Erythroblast (primary cell): ENCODE measurements at regions not wholly inside any gene's neighbourhood (a gene's known extent, or its start where the extent isn't known, plus 50 kb on each side); places are given as distances from the start of the nearest gene placed in this dataset.
"Not testable (repeated sequence)": the region's sequence is repeated elsewhere in the genome, so short reads cannot be mapped to it uniquely, and the experiment has no call there.

Experiments used
- DNase-seq, 2 experiments: peaks; one replicate each; lab custom pipeline; 2025; lab: John Stamatoyannopoulos, UW
- GATA1 ChIP-seq: IDR thresholded peaks from 2 replicates; pipeline ENCODE4 v1.6.1; 2011; ENCODE audit warnings: low read depth, mild to moderate bottlenecking, control low read depth, low read length, moderate library complexity
- POLR2A ChIP-seq: IDR thresholded peaks from 2 replicates; pipeline ENCODE4 v1.6.1; 2011; ENCODE audit warnings: mild to moderate bottlenecking, low read length

- no peak for DNase-seq
- no peak for TF ChIP-seq POLR2A
- no peak for TF ChIP-seq GATA1
Observed at GRCh38 chr17:62322313-62322712, 58.0 kb upstream of the EFCAB3 start.

GRCh38 chr17:62321451-62321850 is 58.9 kb upstream of the EFCAB3 start:
- TF ChIP-seq GATA1 = no peak
- no peak for DNase-seq

GRCh38 chr17:62319846-62320245 is 60.5 kb upstream of the EFCAB3 start:
- DNase-seq = no peak
- TF ChIP-seq GATA1 = no peak
- no peak for TF ChIP-seq POLR2A

- DNase-seq = no peak
- TF ChIP-seq GATA1 (no peak), POLR2A (no peak)
Observed at GRCh38 chr17:62309396-62309795, 71.0 kb upstream of the EFCAB3 start.

- TF ChIP-seq GATA1 (no peak), POLR2A (no peak)
- DNase-seq = no peak
Observed at GRCh38 chr17:62307196-62307595, 73.2 kb upstream of the EFCAB3 start.

GRCh38 chr17:62303476-62303875 is 76.9 kb upstream of the EFCAB3 start:
- no peak for DNase-seq
- no peak for TF ChIP-seq POLR2A

- no peak for DNase-seq
- TF ChIP-seq POLR2A (no peak), GATA1 (no peak)
Observed at GRCh38 chr17:62300697-62301096, 79.7 kb upstream of the EFCAB3 start.

GRCh38 chr17:62275290-62275689 is 105.1 kb upstream of the EFCAB3 start:
- not testable (repeated sequence) for DNase-seq

- DNase-seq = not testable (repeated sequence)
Observed at GRCh38 chr17:62268361-62268760, 112.0 kb upstream of the EFCAB3 start.

GRCh38 chr17:62264974-62265373 is 115.4 kb upstream of the EFCAB3 start:
- not testable (repeated sequence) for DNase-seq

GRCh38 chr17:62255791-62256190 is 124.6 kb upstream of the EFCAB3 start:
- DNase-seq = not testable (repeated sequence)

GRCh38 chr17:62242076-62242475 is 138.3 kb upstream of the EFCAB3 start:
- not testable (repeated sequence) for DNase-seq

- DNase-seq = not testable (repeated sequence)
Observed at GRCh38 chr17:62239569-62239968, 140.8 kb upstream of the EFCAB3 start.

- not testable (repeated sequence) for DNase-seq
Observed at GRCh38 chr17:62238551-62239338, 141.6 kb upstream of the EFCAB3 start.

- peak; percentile 61 to 74 for DNase-seq
Observed at GRCh38 chr17:62233822-62234481, 146.4 kb upstream of the EFCAB3 start.

- not testable (repeated sequence) for DNase-seq
Observed at GRCh38 chr17:62231293-62231692, 149.1 kb upstream of the EFCAB3 start.

- DNase-seq = peak in 1 of 2 experiments; percentile 23
Observed at GRCh38 chr17:62226610-62227240, 153.6 kb upstream of the EFCAB3 start.

GRCh38 chr17:62223585-62223984 is 156.8 kb upstream of the EFCAB3 start:
- not testable (repeated sequence) for DNase-seq
